HG03442 (cell line): ENCODE measurements at regions not wholly inside any gene's neighbourhood (a gene's known extent, or its start where the extent isn't known, plus 50 kb on each side); places are given as distances from the start of the nearest gene placed in this dataset.
"Not testable (repeated sequence)": the region's sequence is repeated elsewhere in the genome, so short reads cannot be mapped to it uniquely, and the experiment has no call there.

ENCODE experiments used
- ATAC-seq: cut with Tn5 transposase; IDR thresholded peaks from one replicate; pipeline ENCODE4 v1.9.1; 2021; ENCODE audit warnings: mild to moderate bottlenecking, moderate library complexity; ENCODE audit not compliant: unreplicated experiment

DNA sequence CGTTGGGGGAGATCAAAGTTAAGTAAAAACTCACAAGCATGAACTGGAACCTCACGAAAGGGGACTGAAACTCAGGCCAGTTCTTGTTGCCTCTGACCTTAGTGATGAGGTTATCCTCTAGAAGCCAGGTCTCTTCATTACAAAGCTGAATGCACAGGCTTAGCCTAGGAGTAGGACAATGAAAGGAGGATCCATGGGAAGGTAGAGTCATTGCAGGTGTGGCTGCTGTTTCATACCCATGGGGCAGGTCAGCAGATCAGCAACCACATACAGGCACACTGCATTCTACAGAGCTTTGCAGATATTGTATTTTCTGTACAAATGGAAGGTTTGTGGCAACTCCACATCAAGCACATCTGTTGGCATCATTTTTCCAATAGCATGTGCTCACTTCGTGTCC is 341.3 kb upstream of the SOX9 start:
- ATAC-seq, result no peak

DNA sequence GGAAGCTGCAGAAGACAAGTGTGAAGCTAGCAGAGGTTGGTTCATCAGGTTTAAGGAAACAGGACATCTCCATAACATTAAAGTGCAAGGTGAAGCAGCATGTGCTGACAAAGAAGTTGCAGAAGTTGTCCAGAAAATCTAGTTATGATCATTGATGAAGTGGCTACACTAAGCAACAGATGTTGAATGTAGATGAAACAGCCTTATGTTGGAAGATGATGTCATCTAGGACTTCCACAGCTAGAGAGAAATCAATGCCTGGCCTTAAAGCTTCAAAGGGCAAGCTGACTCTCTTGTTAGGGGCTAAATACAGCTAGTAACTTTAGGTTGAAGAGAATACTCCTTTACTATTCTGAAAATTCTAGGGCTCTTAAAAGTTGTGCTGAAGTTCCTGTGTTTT is 340.2 kb upstream of the SOX9 start:
- ATAC-seq, result no peak

DNA sequence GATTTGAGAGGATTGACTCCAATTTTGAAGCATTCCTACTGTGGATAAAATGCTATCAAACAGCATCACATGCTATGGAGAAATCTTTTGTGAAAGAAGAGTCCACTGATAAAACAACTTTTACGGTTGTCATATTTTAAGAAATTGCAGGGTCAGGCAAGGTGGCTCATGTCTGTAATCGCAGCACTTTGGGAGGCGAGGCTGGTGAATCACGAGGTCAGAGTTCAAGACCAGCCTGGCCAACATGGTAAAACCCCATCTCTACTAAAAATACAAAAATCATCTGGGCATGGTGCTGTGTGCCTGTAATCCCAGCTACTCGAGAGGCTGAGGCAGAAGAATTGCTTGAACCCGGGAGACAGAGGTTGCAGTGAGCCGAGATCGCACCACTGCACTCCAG is 338.8 kb upstream of the SOX9 start:
- not testable (repeated sequence) for ATAC-seq

DNA sequence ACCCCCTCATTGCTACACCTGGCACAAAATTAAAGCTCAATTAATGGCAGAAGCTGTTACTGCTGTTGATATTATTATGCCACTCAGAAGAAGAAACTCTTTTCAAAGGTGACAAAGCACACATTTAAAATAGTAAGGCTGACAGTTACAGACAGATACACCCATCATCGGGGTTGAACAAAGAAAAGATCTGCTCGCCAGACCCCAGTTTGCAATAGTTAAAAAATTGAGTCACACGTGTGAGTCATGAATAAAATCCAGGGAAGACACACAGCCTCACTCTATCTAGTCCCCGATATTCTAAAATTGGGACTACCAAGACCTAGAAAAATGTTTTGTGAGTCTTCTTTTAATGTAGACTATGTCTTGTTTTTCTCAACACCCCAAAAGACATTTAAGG is 330.0 kb upstream of the SOX9 start:
- ATAC-seq, result no peak

DNA sequence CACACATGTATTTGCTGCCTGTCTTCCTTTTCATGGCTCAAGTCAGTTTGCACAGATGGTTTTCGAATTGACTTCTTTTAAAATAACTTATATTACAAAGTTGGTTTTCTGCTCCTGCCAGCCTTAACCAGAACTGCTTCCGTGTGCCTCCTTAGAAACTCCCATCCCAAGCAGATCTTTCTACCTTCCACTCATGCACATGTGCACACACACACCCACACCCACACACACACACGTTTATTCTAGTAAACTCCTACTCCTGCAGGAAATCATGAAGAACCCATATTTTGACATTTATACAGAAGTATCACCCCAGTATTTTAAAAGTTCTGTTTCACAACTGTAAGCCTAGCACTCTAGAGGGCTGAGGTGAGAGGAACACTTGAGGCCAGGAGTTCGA is 329.5 kb upstream of the SOX9 start:
- no peak for ATAC-seq

DNA sequence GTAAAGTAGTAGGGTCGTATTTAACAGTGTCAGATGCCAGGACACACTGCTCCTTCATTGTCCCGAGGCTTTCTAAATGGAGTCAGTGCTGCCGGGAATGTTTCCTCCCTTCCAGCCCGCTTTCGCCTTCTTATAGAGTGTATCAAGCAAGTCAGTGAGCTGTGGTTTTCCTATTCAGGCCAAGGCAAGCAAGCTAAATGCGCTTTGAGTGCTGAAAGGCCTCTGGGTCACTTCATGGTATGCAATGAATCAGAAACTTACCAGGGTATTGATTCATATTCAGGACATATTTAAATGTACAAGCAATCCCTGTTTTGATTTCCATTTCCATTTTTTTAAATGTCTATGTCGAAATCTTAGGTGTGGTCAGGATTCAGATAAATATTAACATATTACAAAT is 327.9 kb upstream of the SOX9 start:
- ATAC-seq, result no peak

DNA sequence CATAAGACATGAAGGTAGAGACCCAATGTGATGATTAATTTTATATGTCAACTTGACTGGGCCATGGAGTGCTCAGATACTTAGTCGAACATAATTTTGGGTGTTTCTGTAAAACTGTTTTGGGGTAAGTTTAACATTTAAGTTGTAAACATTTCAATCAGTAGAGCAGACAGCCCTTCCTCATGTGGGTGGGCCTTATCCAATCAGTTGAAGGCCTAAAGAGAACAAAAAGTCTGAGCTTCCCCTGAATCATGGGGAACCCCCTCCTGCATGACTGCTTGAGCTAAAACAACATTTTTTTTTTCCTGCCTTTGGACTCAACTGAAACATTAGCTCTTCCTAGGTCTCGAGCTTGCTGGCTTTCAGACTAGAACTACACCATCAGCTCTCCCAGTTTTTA is 327.3 kb upstream of the SOX9 start:
- no peak for ATAC-seq

DNA sequence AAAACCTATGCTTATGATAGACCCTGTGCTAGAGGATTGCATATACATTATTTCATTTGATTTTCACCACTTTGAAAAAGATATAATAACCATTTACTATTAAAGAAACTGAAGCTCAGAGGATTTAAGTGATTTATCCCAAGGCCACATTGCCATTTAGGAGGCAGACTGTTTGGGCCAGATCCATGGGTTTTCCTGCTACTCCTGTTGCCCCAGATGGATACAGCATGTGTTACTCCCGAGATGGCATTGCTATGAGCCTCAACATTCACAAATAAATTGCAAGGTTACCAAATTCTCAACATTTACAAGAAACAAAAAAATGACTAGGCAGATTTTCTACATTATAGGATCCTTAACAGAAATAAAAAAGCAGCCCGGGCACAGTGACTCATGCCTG is 322.1 kb upstream of the SOX9 start:
- ATAC-seq, result no peak

DNA sequence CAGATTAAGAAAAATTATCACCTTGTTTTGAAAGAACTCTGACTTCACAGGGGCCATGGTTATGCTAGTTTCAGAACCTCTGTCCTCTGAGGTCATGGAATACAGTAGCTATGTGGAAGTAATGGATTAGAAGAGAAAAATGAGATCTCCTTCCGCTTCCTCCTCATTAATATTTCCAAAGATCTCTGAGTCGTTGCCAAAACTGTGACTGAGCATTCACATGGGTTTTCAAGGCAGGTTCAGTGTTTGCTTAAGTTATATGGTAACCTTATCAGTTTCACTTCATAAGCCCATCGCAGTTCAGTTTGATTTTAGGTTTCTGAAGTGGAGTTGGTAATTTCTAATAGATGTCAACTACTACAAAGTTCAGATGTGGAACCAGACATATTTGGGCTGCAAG is 321.2 kb upstream of the SOX9 start:
- ATAC-seq, result no peak

DNA sequence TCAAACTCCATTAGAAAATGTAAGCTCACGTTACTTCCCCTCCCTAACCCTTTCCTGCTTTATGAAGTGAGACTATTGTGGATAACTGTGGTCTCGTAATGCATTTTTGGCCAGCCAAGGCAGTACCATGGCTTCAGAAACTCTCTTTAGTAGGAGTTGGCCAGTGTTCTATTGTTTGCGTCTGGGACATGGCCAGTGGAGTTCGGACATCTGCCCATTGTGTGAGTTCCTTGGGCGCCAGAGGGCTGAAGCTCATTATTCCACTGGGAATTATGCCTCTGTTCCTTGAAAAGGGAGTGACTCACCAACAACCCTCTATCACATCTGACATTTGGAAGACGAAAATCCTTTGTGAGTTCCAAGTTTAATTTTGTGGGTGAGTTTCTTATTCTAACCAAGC is 319.5 kb upstream of the SOX9 start:
- ATAC-seq, result no peak

DNA sequence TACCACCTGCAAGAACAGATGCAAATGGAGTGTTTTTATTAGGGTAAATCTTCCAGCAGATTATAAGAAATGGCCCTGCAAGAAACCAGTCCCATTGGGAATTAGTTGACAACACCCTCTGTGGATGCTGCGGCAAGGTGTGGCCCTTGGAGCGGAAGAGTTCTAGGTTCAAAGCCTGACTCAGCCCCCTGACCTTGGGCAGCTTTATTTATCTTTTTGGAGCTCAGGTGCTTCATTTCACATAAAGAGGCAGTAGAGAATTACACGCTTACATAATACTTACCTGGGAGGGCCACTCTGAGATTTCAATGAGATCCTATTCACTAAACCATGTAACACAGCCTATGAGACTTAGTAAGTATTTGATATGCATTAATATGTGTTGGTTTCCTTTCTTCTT is 318.2 kb upstream of the SOX9 start:
- ATAC-seq, result no peak

DNA sequence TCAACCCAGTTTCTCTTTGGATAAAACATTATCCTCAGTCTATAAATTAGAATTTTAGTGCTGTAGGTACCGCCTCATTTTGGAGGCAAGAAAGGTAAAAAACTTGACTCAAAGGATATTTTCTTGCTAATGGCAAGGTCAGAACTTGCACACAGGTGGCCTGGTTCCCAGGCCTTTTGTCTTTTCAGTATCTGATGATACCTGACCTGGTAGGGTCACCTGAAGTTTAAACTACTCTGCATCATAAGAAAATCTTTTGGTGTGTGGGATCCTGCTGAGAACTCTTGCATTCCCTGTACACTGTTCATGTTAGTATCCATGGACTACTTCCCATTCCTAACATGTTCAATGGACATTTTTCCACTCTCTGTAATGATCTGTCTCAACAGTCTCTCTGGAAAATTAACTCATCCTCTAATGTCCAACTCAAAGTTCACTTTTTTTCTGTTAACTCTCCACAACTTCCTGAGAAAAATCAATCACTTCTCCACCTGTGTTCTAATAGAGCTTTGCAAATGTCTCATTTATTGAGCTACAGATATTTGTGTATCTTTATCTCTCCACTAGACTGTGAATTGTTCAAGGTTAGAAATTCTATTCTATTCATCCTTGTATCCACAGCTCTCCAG is 317.1 kb upstream of the SOX9 start:
- no peak for ATAC-seq

DNA sequence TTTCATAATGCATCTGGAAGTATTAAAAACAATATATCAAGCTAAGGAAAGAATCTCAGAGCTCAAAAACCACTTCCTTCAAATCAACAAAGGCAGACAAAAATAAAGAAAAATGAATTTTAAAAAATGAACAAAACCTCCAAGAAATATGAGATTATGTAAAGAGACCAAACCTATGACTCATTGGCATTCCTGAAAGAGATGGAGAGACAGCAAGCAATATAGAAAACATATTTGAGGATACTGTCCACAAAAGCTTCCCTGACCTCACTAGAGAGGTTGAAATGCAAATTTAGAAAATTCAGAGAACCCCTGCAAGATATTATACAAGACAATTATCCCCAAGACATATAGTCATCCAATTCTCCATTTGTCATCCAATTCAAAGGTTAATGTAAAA is 311.3 kb upstream of the SOX9 start:
- ATAC-seq, result no peak

DNA sequence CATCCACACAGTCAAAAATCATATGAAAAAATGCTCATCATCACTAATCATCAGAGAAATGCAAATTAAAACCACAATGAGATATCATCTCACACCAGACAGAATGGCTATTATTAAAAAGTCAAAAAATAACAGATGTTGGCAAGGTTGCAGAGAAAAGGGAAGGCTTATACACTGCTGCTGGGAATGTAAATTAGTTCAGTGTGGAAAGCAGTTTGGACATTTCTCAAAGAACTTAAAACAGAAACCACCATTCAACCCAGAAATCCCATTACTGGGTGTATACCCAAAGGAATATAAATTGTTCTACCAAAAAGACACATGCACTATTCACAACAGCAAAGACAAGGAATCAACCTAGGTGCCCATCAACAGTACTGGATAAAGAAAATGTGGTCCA is 307.0 kb upstream of the SOX9 start:
- not testable (repeated sequence) for ATAC-seq

DNA sequence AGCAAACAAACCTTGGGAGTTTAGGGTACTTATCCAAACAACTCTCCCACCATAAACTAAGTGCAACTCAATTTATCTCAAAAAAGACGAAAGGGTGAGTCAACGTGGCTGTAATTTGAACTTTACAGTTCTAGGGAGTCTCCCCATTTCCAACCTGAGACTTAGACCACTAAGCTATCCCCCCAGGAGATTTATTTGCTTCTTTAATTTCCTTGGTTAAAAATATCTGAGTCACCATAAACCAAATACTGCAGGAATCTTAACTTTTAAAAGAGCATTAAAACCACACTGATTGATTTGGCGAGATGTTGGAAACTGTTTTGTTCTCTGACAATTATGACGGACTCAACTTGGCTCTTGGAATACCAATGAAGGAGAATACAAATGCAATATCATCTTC is 299.3 kb upstream of the SOX9 start:
- ATAC-seq, result no peak

DNA sequence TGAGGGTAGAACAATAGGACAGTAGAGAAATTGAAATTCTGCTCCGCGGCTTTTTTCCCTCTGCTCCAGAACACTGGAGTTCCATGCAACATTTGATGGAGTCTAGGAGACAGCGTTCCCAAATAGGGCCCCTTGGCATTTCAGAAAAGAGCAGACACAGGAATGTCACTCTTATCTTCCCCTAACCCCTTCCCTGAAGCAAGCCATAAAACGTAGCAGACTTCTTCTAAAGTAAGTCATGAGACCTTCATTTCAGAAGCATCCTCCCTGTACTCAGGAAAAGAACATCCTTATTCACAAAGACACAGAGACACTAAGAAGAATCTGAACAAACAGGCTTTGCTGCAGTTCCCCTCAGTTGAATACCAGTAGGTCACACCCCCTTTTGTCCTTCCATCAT is 296.1 kb upstream of the SOX9 start:
- no peak for ATAC-seq

DNA sequence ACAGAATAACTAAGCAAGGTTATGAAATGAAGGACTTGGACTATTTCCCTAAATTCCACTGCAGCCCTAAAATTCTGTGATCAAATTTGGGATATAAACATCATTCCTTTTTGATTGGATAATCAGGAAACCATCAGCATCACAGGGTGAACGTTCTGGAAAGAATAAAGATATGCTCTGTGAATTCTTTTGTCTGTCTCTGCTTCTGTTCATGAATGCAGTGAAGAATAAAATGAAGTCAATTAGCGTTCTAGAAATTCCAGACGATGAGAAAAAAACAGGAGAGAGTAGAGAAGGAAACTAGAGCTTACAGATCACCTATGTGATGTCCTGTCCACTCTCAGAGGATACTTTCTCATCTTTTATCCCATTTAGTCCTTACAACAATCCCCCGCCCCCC is 295.1 kb upstream of the SOX9 start:
- no peak for ATAC-seq

DNA sequence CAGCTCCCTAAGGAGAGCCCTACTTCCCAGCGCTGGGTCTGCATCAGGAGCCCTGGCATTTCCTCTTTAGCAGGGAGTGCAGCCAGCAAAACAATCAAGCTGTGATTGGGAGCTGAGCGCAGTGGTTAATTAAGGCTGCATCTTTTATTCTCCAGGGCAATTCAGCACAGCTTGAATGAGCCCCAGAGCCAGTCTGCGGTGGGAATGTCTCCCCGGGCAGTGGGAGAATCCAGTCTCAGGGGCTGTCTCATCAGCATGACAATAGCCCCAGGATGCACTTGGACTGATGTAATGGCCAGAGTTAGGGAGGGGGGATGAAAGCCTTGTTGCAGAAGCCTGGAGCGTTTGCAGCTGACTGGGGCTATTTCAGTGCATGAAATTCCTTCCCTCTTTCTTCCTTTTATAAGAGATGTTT is 292.6 kb upstream of the SOX9 start:
- ATAC-seq, result no peak

DNA sequence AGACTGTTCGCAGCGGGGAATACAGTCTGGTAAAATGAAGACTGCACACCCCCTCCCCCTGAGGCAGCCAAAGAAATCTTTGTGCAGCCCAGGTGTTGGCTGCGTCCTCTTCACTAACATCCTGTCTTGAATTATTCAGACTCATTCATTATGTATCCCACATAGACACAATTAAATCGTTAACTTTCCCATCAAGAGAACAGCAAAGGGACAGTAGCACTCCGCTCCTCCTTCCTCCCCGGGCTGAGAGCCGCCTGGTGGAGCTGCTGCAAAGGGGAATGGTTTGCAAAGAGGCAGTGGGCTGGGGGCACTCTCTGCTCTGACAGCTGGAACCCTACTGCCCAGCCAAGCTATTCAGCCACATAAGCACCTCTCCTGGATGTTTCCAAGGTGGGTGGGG is 290.0 kb upstream of the SOX9 start:
- ATAC-seq, result no peak

DNA sequence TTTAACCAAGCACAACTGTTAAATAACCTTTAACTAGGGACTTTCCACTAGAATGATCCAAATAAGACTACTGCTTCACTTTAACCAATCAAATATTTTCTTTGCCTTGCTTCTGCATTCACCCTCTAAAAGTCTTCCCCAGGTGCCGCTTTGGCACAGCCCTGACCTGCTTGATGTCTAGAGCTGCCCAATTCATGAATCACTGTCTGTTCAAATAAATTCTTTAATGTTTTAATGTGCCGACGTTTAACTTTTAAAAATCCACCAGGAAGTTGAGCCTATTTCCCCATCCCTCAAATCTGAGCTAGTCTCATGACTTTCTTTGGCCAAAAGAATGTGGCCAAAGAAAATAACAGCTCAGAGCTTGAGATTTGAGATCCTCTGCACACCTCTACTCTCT is 277.8 kb upstream of the SOX9 start:
- no peak for ATAC-seq

DNA sequence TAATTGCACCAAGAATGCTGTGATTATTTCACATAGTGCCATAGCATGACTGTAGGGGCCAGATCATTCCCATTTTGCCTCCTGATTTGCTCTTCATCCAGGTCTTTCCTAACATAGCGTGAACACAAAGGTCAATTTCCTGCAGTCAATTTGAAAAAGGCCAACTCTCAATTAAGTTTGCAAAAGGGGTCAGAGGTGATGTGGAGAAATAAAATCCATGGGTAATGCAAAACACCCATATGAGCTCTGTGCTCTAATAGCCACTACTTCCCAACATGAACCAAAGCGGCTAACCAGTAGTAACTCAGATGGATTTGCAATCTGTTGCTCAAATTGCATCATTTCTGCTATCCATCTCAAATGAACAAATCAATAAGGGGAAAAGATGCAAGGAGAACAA is 275.5 kb upstream of the SOX9 start:
- no peak for ATAC-seq

DNA sequence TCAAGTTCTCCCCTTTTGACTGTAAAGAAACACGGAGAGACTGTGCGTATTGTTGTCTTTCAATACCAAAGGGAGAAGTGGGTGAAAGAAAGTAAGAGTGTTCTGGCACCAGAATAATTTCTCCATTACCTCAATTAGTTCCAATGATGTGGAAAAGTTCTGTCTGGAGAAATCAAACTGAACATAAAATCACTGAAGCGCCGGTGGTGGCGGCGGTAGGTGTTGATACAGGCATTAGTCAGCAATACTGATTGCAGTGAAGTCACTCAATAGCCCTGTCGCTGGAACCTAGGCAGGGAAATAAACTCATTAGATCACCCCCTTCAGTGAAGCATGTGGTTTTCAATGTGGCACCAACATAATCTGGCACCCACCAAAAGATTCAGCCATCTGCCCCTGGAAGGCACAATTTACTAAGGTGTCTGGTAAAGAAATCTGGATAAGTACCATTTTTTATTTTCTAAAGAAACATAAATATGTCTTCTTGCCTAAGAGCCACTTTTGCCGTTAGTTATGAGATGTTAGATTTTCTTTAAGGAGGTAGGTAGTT is 274.2 kb upstream of the SOX9 start:
- no peak for ATAC-seq
